Urothelium cell line (cell line): ENCODE measurements at regions not wholly inside any gene's neighbourhood (a gene's known extent, or its start where the extent isn't known, plus 50 kb on each side); places are given as distances from the start of the nearest gene placed in this dataset.

Experiments
- DNase-seq: peaks from one replicate; pipeline ENCODE4 v3.0.0; 2011; ENCODE audit warnings: low spot score, mixed read lengths
- FAIRE-seq: peaks from 2 replicates; lab custom pipeline; 2011; peaks lifted over from hg19 to GRCh38; lab: Jason Lieb, UNC

DNA sequence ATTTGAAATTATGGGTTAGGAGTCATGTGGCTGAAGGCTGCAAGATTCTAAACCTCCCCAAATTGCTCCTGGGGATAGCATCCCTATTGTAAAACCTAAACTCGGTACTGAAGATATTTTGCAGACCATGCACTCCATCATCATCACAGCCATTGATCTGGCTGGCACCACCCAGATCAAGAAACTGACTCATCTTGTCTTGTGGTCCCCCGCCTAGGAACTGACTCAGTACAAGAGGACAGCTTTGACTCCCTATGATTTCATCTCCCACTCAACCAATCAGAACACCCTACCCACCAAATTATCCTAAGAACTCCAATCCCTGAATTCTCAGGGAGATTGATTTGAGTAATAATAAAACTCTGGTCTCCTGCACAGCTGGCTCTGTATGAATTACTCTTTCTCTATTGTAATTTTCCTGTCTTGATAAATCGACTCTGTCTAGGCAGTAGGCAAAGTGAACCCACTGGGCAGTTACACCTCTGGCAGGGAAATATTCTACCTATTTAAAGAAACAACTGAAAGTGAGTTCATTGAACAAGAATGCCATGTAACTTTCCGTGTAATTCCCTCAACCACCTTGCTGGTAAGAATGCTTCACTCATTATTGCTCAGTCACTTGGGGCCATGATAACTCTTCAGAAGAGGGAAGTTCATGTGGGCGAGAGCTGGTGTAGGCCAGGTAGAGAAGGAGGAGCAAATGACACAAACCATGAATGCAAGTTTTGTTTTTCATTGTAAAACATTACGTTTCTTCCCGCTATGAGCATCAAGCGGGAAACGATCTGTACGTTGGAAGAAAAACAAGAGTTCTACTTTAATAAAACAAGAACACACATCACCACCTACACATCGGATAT, 602.9 kb upstream of the ARID1B start:
- no peak for FAIRE-seq

DNA sequence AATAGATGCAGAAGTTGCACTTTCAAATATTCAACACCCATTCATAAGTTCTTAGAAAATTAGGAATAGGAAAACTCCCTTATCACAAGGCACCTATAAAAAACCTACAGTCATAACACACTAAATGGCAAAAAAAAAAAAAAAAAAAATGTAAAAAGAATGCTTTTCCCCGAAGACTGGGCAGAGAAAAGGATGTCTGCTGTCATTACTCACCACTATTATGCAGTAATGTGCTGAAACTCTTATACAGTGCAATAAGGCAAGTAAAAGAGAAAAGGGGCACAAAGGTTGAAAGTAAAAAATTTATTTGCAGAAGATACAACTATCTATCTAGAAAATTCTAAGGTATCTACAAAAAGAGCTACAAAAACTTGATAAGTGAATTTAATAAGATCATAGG, 607.8 kb upstream of the ARID1B start:
- no peak for FAIRE-seq
- no peak for DNase-seq

More for the DNA sequence above, 602.9 kb upstream of the ARID1B start:
- no peak for DNase-seq

DNA sequence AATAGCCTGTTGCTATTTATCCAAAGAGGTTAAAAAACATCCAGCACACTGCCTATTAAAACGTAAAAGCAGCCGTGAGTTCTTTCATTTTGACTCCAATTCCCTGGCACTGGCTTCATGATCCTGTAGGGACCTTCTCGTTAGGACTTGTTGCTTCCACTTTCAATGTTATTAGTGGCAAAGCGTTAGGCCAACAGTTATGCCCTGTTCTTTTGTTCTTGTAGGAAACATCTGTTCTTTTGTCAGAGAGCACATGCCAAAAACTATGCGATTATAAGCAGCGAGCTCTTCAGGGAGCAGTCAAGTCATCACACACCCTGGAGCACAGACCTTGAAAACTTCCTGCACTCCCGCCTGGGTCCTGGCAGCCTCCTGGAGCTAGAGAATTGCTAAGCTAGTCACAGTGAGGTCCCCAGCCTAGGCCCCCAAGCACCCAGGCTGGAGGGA, 609.5 kb upstream of the ARID1B start:
- FAIRE-seq (no peak), DNase-seq (no peak)

DNA sequence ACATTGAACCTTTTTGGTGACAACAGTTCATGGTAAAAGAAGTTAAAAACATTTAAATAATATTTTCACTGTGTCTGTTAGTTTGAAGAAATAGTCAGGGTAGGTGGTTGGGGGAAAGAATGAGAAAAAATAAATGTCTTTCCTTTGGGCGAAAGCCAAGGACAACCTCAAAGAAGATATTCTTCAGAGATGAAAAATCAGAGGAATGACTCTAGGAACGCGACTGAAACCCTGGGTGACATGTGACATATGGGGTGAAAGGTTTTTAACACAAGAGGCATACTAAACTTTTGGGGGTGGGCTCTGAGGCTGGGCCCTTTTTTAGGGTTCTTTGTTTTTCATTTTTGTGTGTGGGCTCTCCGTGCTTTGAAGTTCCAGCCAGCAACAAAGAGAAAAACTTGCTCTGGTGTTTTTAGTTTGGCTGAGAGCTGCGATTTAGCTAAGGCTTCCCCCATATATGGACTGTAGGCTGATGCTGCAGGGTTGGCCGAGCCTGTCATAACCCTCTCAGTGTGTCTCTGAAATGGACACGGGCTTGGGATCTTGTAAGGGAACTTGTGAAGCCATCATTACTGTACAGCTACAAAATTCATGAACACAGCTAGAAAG, 610.1 kb upstream of the ARID1B start:
- DNase-seq, result no peak
- no peak for FAIRE-seq

DNA sequence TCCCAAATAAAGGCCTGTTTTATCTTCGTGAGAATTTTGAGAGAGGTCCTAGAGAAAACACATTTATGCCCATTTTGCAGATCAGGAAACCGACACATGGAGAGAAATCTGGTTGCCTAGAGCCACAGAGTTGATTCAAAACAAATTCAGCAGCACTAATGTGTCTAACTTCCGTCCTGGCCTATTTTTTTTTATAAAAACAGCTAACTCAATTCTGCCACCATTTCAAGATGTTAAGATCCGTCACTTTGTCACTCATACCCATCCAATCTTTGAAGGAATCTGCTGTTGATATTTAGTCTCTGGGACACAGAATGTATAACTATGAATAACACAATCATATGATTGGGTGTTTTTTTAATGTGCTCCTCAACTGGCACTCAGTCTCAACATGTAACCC, 611.1 kb upstream of the ARID1B start:
- no peak for FAIRE-seq
- no peak for DNase-seq

DNA sequence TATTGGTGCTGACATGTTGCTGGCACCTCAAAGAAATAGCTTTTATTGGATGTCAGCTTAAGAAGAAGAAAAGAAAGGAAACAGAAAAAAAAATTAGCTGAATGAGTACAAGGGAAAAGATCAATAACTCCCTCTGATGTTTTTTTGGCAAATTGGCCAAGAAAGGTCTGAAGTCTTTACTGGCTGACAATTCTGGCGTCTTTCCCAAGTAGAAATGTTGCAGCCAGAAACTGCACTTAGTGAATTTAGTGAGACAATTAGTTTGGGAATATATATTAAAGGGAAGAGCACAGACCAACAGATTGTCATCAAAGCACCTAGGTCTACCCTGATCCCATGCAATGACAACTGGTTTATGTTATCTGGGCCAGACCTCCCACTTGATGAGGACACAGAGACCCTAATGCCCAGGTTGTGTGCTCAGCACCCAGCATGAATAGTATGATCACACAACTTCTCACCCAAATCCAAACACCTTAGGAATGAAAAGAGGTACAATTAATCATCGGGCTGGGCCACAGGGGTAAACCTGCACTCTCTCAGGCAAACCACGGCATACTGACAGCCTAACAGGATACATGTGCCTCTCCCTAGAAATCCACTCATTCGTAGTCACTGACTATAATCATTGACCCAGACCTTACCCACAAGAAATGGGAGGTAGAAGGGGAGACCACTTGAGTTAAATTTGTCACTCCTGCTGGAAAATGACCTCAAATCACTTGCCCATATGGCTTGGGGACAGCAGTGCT, 612.3 kb upstream of the ARID1B start:
- no peak for FAIRE-seq
- DNase-seq, result no peak

DNA sequence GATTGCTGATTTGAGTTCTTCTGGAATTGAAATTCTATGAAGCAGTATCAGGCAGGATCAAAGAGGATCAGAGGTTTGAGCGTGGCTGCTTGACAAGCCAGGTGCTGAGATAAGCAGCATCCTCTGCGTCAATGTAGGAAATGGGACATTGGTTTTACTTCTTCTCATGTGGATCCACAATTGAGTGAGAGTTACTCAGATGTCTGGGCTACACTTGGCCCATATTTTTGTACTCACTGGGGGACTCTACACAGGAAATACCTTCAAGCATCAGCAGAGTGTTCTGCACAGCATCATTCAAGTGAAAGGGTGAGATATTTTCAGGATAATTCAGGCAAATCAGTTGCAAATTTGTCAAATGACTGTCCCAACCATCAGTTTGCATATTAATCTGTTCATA, 613.9 kb upstream of the ARID1B start:
- DNase-seq (no peak), FAIRE-seq (no peak)

DNA sequence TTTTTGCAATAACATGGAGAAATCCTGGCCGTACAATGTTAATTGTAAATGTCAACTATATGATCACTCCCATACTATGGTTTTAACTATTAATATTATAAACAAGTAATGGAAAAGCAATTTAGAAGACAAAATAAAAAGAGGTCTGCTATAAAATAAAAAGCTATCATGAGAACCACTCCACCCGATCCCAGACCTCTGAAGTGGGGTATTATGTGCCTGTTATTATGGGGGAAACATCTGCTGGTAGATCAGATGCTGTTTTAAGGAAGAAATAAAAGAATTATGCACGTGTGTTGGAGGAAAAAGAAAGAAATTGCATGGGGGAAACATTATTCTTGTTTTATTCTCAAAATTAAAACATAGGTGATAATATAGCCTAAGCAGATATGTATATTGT, 615.7 kb upstream of the ARID1B start:
- FAIRE-seq, result no peak

DNA sequence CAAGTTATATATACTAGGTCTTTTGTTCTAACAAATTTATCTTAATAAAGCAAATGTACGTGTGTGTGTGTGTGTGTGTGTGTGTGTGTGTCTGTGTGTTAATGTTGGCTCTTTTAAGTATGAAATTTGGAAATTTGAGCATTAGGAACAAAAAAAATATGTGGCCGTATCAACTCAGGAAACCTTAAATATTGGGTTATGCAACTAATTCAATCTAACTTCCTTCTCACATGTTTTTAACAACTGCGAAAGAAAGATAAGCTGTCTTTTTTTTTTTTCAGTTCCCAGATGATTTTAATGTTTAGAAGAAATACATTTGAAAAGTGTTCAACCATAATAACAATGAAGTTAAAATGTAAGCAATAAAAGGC, 616.4 kb upstream of the ARID1B start:
- FAIRE-seq (no peak), DNase-seq (no peak)

More for the DNA sequence above, 615.7 kb upstream of the ARID1B start:
- DNase-seq, result no peak

DNA sequence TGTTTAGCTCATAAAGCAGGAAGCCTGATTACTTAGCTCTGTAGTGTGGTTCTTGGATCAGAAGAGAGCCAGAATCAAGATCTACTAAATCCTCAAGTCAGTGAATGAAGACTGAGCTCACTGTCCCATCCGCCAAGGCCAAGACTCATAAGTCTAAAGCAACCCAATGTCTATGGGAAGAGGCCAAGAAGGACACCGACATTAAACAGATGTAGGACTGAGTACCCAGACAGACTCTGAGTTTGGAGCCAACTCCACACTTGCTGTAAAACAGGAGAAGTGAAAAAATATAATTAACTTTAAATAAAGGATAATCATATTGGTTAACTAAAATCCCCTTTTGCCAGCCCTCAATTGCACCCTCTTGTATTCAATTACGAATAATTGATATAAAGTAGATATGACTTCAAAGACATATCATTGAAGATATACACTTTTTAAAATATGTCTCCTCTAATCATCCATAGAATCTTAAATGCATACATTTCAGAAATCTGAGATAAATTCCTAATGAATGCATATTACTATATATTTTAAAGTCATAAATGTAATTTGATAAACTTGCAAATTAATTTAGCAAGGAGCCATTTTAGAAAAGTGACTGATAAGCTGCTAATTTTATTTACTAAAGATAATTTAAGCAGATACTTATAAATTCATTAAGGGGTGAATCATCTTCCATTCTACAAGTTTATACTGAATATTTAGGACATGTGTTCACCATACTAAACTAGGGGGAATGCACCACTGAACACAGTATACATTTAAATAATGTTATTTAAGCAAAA, 617.0 kb upstream of the ARID1B start:
- DNase-seq (no peak), FAIRE-seq (no peak)

DNA sequence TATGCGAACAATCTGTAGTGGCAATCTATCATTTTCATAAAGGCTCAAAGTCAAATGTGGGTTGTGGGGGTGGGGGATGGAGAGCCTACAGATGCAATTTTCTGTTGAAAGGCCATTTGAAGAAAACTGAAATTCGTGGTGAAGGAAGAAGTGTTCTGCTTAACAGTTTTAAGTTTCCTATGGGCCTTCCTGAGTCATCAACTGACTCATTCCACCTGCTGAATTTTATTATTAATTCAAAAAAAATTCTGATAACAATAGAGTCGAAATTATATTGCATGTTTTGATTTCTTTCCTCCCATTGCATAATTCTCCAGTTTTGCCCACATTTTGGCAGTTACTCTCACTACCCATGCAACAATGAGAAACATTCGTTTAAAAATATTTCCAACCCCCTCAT, 622.3 kb upstream of the ARID1B start:
- DNase-seq, result no peak
- no peak for FAIRE-seq

DNA sequence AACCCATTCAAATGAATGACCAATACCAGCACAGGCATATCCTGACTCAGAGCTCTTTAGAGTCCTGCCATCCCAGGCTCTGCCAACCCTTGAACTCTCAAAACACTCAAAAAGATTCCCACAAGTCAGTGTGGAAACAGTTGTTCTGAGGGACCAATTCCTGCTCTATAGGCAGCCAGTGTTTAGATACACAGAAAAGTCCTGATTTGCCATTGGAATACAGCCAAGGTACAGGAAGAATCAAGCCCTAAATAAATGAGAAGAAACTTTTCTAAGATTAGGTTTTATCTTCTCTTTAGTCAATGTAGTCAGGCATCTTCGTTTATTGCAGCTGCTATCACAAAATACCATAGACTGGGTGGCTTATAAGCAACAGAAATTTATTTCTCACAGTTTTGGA, 626.8 kb upstream of the ARID1B start:
- FAIRE-seq, result no peak
- DNase-seq, result no peak

DNA sequence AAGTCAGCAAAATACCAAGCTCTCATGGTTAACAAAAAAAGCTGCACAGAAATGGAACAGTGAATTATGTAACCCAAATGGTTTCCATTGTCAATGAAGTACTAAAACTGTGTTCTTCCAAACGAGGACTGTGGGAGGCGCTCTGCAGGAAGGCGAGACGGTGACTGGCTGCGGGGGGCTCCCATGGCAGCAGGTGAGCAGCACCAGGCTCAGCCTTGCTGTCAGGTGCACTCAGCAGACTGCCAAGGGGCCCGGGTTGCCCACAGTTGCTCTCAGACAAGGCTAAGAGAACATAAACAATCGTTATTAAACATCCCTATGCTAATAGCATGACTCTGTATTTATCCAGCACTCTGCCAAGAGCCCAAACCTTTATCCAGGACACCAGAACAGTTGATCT, 630.3 kb upstream of the ARID1B start:
- FAIRE-seq, result no peak
- no peak for DNase-seq

DNA sequence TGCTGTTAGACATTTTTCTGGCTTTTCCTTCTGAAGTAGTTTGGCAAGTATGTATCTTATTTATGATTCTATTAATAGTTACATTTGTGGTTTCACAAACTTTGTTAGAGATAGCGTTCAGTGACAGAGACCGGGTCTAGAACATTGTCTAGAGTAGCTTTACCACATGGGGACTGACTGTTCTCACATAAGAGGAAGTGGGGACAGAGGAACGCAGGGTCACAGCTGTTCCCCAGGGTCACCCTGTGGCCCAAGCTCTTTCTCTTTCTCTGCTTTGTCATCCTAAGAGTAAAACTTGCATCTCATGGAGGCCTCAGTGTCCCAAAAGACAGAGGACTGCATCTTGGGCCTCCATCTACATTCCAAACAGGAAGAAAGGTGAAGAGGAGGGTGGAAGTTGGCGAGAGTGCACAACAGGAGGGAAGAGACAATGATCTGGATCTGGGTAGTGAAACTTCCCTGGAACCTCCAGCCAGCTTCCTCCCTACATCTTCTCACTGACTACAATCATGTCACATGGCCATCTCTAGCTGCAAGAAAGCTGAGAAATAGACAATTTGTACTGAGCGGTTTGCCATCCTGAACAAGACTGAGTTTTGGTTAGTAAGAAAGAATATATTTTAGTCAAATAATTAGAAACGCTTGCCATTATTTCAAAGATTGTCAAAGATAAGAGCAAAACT, 645.8 kb upstream of the ARID1B start:
- DNase-seq, result no peak
- FAIRE-seq, result no peak

DNA sequence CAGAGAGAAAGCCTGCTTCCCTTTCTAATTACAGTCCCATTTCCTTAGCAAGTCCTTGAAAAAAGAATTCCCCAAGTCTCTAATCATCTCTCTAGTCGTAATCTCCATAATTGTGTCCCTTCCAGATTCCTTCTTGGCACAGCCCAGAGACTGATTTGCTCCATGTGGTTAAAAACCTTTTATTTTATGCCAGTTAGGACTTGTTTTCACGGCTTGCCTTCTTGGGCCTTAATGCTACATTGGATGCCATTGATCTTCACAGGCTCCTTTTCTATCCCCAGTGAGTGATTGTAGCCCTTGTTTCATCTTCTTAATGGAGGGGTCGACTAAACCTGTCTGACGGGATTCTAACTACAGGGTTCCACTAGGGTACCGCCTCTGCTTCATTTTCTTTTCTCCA, 650.6 kb upstream of the ARID1B start:
- FAIRE-seq (no peak), DNase-seq (no peak)

DNA sequence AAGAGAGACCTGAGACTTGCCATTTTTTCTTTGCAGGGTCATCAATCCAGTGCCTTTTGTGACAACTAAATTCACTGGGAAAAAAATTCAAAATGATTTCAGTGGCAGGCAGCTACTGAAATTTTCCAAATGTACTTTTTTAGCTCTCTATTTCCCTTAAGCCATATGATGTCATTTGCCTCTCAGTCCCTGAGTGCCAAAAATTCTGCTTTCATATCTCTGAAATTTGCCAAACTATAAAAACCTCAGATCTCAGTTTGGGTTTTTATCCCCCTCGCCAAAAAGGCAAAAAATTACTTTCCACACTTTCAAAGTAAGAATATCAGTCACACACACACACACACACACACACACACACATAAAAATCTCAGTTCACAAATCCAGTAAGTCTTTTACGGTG, 651.3 kb upstream of the ARID1B start:
- FAIRE-seq (no peak), DNase-seq (no peak)

DNA sequence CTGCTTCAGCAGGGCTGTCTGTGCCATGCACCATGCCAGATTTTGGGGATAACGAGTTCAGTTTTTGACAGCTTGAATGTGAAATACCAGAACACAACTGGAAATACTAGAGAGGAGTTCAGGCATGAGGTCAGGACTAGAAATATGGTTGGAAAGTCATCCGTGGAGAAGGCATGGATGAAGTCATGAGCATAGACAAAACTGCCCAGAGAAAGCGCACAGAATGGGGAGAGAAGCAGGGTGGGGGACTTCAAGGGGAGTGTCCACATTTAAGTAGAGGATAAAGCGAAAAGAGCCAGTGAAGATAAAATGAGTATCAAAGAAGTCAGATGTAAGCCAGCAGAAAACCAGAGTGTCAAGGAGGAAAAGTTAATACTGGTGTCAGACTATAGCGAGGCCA, 653.4 kb upstream of the ARID1B start:
- no peak for FAIRE-seq
- no peak for DNase-seq

DNA sequence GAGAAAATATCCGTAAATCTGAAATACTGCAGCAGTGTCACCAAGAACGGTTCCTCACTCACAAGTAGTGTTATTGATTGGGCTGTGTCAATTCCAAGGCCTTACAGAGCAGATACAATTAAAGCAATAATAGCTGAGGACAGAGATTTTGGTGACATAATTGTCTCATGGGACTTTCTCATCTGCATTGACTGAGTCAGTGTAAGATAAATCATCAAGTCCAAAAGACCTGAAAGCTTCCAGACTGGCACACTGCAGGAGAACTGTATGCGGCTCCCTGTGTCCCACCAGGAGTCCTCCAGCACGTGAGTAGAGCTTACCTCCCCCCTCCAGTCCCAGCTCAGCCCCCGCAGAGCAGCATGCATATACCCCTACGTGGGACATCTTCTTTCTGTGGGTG, 655.2 kb upstream of the ARID1B start:
- FAIRE-seq (no peak), DNase-seq (no peak)

DNA sequence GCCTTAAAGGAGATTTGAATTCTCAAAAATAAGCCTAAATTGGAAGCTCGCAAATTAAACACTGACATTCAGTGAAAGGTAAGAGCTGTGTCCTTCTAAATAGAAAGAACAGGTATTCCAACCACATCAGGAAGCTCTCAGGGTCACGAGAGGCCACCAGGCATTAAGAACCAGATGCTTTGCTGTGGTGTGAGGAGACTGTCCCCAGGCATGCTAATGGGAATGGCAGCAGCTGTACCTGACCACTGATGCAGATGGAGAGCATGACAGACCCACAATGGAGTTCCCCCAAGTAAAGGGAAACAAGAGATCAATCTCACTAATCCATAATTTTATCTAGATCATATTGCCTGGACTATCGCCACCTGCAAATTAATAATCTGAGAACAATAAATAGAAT, 658.9 kb upstream of the NOX3 start:
- DNase-seq, result no peak
- FAIRE-seq, result no peak

DNA sequence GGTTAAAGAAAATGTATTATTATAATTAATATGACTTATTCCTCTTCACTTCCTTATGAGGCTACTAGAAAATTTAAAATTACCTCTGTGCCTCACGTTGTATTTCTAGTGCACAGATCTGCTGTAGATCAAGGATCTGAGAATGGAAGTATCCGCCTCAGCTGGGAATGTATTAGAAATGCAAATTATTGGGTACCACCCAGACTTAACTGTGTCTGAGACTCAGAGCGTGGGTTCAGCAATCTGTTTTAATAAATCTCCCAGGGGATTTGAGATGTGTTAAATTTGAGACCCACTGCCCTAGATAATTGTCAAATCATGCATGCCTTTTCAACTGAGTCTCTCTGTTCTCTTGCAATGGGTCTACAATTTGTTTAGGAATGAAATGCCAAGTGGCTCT, 658.0 kb upstream of the NOX3 start:
- FAIRE-seq (no peak), DNase-seq (no peak)

DNA sequence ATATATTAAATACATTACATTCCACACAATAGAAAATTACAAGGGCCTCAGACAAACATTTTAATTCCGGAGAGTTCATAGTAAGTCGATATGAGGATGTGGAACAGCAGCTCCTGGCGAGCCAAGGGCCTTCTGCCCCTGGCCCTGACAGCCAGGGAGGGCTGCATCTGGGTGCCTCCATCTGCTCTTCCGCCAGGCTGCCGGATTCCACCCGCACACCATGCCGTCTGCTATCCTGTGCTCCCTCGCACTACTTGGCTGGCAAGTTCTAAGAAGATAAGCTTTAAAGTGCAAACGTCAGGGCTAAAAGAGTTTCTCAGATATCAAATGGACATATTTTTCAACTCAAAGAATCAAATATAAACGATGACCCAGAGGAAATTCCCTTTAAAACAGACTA, 656.3 kb upstream of the NOX3 start:
- DNase-seq (no peak), FAIRE-seq (no peak)
